K562 (cell line): ENCODE measurements at regions not wholly inside any gene's neighbourhood (a gene's known extent, or its start where the extent isn't known, plus 50 kb on each side); places are given as distances from the start of the nearest gene placed in this dataset.

ENCODE experiments used
- EZH2 ChIP-seq: IDR thresholded peaks from 2 replicates; pipeline ENCODE4 v1.6.1; 2012; ENCODE audit warnings: low read depth, mild to moderate bottlenecking, inconsistent platforms, low read length, borderline replicate concordance
- LEF1 ChIP-seq: fragments of 450-650 bp; IDR thresholded peaks from 2 replicates; pipeline ENCODE4 v1.6.1; 2016; ENCODE audit warnings: mild to moderate bottlenecking
- MAX ChIP-seq: sonication (generic); formaldehyde crosslinking; IDR thresholded peaks from 2 replicates; pipeline ENCODE4 v1.9.0; 2022; ENCODE audit warnings: mild to moderate bottlenecking, missing genetic modification reagents
- NR3C1 ChIP-seq: sonication (generic); formaldehyde crosslinking; IDR thresholded peaks from 2 replicates; pipeline ENCODE4 v1.8.1; 2022; ENCODE audit warnings: missing genetic modification reagents
- ZBTB26 ChIP-seq: fragments of 450-650 bp; formaldehyde crosslinking; IDR thresholded peaks from 2 replicates; pipeline ENCODE4 v1.4.0; 2022; ENCODE audit warnings: missing genetic modification characterization

GRCh38 chr1:224548676-224549075 is 67.4 kb upstream of the CNIH3 start:
- TF ChIP-seq ZBTB26: no peak
- no peak for TF ChIP-seq MAX (CRISPR knock-in tag)
- TF ChIP-seq EZH2: no peak
- TF ChIP-seq LEF1: no peak
- TF ChIP-seq NR3C1: no peak
